ENCODE measurements at regions not wholly inside any gene's neighbourhood (a gene's known extent, or its start where the extent isn't known, plus 50 kb on each side); places are given as distances from the start of the nearest gene placed in this dataset.

GRCh38 chr5:97531549-97531948 is 348.5 kb upstream of the RIOK2 start:
- intact Hi-C loops (cut with micrococcal nuclease), result loop anchor here (5.0 kb wide), 2 partner anchors 234 to 349 kb away; partner anchors contain the start of gene RIOK2
- dilution Hi-C loops (cut with HindIII; ENCODE audit: low sequenced_read_pairs, unreplicated experiment), result no loop called here
- TF ChIP-seq BHLHE40 (IDR thresholded peaks at IDR 0.05; ENCODE audit: low read depth, low read length) (no peak), CTCF (conservative IDR thresholded peaks at IDR 0.05; ENCODE audit: low read depth, low read length) (no peak), RAD21 (IDR thresholded peaks at IDR 0.05; ENCODE audit: low read length) (no peak), USF2 (IDR thresholded peaks at IDR 0.05; ENCODE audit: low read depth, low read length) (no peak), CEBPB (IDR thresholded peaks at IDR 0.05; ENCODE audit: low read depth, low read length) (no peak), MXI1 (IDR thresholded peaks at IDR 0.05; ENCODE audit: borderline replicate concordance, low read depth, low read length) (no peak), CHD1 (IDR thresholded peaks at IDR 0.05; ENCODE audit: low read depth, low read length) (no peak), MAFK (IDR thresholded peaks at IDR 0.05; ENCODE audit: low read depth, low read length) (no peak), RCOR1 (IDR thresholded peaks at IDR 0.05; ENCODE audit: insufficient replicate concordance, low read length) (no peak), RFX5 (IDR thresholded peaks at IDR 0.05; ENCODE audit: low read depth, low read length) (no peak), SMC3 (IDR thresholded peaks at IDR 0.05; ENCODE audit: low read depth, low read length) (no peak), MAZ (IDR thresholded peaks at IDR 0.05; ENCODE audit: borderline replicate concordance, low read depth, low read length) (no peak), NFE2L2 (IDR thresholded peaks at IDR 0.05; ENCODE audit: low read depth, low read length) (no peak), FOS (IDR thresholded peaks at IDR 0.05; ENCODE audit: low read depth, low read length) (no peak), POLR2A (IDR thresholded peaks at IDR 0.05; ENCODE audit: low read depth, low read length) (no peak)
- TF ChIP-seq, protein P1, sequence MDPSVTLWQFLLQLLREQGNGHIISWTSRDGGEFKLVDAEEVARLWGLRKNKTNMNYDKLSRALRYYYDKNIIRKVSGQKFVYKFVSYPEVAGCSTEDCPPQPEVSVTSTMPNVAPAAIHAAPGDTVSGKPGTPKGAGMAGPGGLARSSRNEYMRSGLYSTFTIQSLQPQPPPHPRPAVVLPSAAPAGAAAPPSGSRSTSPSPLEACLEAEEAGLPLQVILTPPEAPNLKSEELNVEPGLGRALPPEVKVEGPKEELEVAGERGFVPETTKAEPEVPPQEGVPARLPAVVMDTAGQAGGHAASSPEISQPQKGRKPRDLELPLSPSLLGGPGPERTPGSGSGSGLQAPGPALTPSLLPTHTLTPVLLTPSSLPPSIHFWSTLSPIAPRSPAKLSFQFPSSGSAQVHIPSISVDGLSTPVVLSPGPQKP (IDR thresholded peaks at IDR 0.05; ENCODE audit: borderline replicate concordance, low read depth, low read length), result no peak

More at GRCh38 chr5:97531549-97531948, 348.5 kb upstream of the RIOK2 start:
- H4K20me1 ChIP-seq (ENCODE audit: insufficient read depth, low read length), result no peaks in the 10 kb centered on the region
- H3K4ac ChIP-seq (ENCODE audit: low read depth, low read length), result no peak overlapping the region
- ChIA-PET CTCF (no interaction called here), POLR2A (ENCODE audit: unreplicated experiment) (no interaction called here)
- no peaks in the 10 kb centered on the region for H3K36me3 ChIP-seq (ENCODE audit: control insufficient read depth, insufficient read depth, low read length)
- H3K18ac ChIP-seq (ENCODE audit: low read depth, low read length), result no peak overlapping the region
- H2BK120ac ChIP-seq (ENCODE audit: low read depth, low read length), result no peak overlapping the region
- no peaks in the 10 kb centered on the region for H3K9me3 ChIP-seq (ENCODE audit: control insufficient read depth, insufficient read depth, low read length)
- H3K9ac ChIP-seq (ENCODE audit: low read depth, low read length), result no peak overlapping the region
- H3K23ac ChIP-seq (ENCODE audit: low read depth, low read length), result no peak overlapping the region
- no peak overlapping the region for H3K56ac ChIP-seq (ENCODE audit: extremely low read depth, insufficient read depth, low read length)
- H3K4me3 ChIP-seq (ENCODE audit: insufficient read depth, low read depth, low read length), result no peak overlapping the region
- DNase-seq (no peak), ATAC-seq (ENCODE audit: low read depth) (no peak)
- H3K27ac ChIP-seq (ENCODE audit: insufficient read depth, low read length), result no peak overlapping the region
- H3K4me2 ChIP-seq (ENCODE audit: low read depth, low read length), result no peak overlapping the region
- H3K27me3 ChIP-seq (ENCODE audit: control insufficient read depth, insufficient read depth, low read length), result peaks cover 12% of the 10 kb centered on the region
- H3K4me1 ChIP-seq (ENCODE audit: control insufficient read depth, insufficient read depth, low read length), result peaks cover 1% of the 10 kb centered on the region; the same call in 1 of the 2 replicates
- no peak overlapping the region for H2AFZ ChIP-seq (replicated peaks; ENCODE audit: low read length, poor library complexity)
- BruUV-seq (replicated peaks), result no TSS peak
- no peak overlapping the region for H2AK5ac ChIP-seq (ENCODE audit: low read depth, low read length)
- H4K8ac ChIP-seq (ENCODE audit: low read depth in 2 of 2, low read length in 2 of 2), result no peak overlapping the region
- no CpG with 5 or more reads among the region's 2 CpGs for WGBS, 2 experiments (ENCODE audit: extremely low coverage in 2 of 2, insufficient read length in 1 of 2)
- no peak overlapping the region for H3K14ac ChIP-seq (replicated peaks; ENCODE audit: low read depth, low read length)
- in situ Hi-C loops (cut with MboI; ENCODE audit: low sequenced_read_pairs), result loop anchor here (25.0 kb wide), 1 partner anchor 1256 kb away; no protein-coding TSS in a partner anchor
- no peak overlapping the region for H4K5ac ChIP-seq (ENCODE audit: low read depth, low read length)
- H4K91ac ChIP-seq (ENCODE audit: insufficient read depth, low read depth, low read length), result no peak overlapping the region
- no peak overlapping the region for H2BK20ac ChIP-seq (ENCODE audit: low read depth, low read length)
- H2BK15ac ChIP-seq (ENCODE audit: low read depth, low read length), result no peak overlapping the region
- H3K9me1 ChIP-seq (ENCODE audit: insufficient read depth, low read length), result no peaks in the 10 kb centered on the region
- no peak overlapping the region for H2AK9ac ChIP-seq (replicated peaks; ENCODE audit: low read depth, low read length, poor library complexity)
- no peaks in the 10 kb centered on the region for H3K79me1 ChIP-seq (ENCODE audit: low read depth in 1 of 2, low read length in 2 of 2)
- H2BK5ac ChIP-seq (ENCODE audit: low read depth, low read length, poor library complexity, severe bottlenecking), result no peak overlapping the region
